HPDE6-E6E7 (cell line): ENCODE measurements at regions not wholly inside any gene's neighbourhood (a gene's known extent, or its start where the extent isn't known, plus 50 kb on each side); places are given as distances from the start of the nearest gene placed in this dataset.
A peak's percentile ranks its signal among the peaks of the same experiment; 100 is the strongest.
"Not testable (repeated sequence)": the region's sequence is repeated elsewhere in the genome, so short reads cannot be mapped to it uniquely, and the experiment has no call there.

Source experiments
- DNase-seq: peaks from one replicate; pipeline ENCODE4 v3.0.0; 2011; ENCODE audit warnings: missing footprints; ENCODE audit errors: extremely low spot score

DNA sequence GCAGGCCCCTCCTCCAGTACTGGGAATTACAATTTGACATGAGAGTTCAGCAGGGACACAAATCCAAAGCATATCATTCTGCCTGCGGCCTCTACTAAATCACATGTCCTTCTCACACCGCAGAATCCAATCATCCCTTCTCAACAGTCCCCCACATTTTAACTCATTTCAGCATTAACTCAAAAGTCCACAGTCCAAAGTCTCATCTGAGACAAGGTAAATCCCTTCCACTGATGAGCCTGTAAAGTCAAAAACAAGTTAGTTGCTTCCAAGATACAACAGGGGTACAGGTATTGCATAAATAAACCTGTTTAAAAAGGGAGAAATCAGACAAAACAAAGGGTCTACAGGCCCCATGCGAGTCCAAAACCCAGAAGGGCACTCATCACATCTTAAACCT, 64.0 kb downstream of the EBNA1BP2 start:
- no peak for DNase-seq

- no peak for DNase-seq
Observed at GRCh38 chr1:43107664-43108063, 64.4 kb downstream of the EBNA1BP2 start.

GRCh38 chr1:43104027-43104763, 67.9 kb downstream of the EBNA1BP2 start:
- no peak for DNase-seq

DNA sequence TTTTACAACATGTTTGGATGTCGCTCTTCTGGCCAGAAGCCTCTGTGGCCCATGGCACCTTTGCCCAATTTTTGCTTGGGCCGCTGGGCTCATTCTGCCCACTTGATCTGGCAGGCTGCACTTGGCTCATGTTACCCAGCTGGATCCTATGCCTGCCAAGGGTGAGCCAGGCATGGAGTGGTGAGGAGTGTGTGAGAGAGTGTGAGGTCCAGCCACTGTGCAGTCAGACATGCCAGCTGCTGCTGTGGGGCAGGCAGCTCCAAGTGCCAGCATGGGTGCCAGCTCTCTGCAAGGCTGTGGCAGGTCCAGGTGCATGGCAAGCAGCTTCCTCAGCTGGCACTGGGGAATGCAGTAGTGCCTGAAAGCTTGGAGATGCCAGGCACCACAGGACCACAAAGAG, 71.0 kb downstream of the EBNA1BP2 start:
- no peak for DNase-seq

GRCh38 chr1:43098200-43098599, 73.9 kb downstream of the EBNA1BP2 start:
- no peak for DNase-seq

GRCh38 chr1:43096528-43096927, 75.6 kb downstream of the EBNA1BP2 start:
- DNase-seq: not testable (repeated sequence)

DNA sequence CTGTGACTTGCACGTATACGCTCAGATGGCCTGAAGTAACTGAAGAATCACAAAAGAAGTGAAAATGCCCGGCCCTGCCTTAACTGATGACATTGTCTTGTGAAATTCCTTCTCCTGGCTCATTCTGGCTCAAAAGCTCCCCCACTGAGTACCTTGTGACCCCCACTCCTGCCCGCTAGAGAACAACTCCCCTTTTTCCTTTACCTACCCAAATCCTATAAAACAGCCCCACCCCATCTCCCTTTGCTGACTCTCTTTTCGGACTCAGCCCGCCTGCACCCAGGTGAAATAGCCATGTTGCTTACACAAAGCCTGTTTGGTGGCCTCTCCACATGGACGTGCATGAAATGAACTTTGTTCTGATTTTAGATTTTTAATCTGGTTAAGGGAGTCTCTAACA, 81.3 kb downstream of the EBNA1BP2 start:
- not testable (repeated sequence) for DNase-seq

GRCh38 chr1:43090157-43090556, 81.9 kb downstream of the EBNA1BP2 start:
- not testable (repeated sequence) for DNase-seq

DNA sequence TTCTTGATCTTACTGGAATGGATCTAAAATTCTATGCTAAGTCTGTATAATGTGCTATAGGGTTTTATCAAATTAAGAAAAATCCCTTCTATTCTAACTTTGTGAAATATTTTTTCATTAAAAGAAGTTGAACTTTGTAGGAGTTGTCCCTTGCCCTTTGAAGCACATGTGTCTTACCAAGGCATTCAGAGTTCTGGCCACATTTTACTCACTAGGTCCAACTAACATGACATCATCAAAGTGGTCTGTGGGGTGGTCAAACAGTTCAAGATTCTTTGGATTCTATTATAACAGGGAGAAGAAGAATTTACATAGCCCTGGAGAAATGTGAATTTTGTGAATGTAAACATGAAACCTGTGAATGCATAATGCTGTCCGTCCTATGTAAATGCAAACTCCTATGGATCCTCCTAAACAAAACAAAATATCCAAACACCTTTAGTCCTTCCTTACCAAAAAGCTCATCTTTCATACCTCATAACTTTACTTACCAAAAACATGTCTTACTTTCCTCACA, 88.7 kb downstream of the EBNA1BP2 start:
- DNase-seq: no peak

- no peak for DNase-seq
Observed at GRCh38 chr1:43082740-43083139, 89.3 kb downstream of the EBNA1BP2 start.

DNA sequence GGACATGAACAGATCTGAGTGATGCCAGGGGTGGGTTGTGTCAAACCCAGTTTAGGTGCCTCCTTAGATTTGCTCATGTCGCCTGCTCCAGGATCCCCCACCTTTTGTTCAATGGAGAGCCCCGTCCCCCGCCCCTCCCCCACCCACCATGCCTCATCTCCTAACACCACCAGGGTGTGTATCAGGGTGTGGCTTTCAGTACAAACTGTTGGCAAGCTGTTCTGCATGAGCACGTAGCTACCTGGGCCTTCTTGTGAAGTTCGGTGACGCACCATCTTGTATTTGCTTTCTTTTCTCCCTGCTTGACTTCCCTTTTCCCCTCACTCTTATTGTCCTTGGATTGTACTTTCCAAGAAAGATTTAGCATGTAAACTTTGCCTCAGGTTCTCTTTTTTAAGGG, 94.8 kb downstream of the EBNA1BP2 start:
- DNase-seq: no peak

GRCh38 chr1:43074709-43075108, 97.4 kb downstream of the EBNA1BP2 start:
- no peak for DNase-seq

GRCh38 chr1:43074244-43074643, 97.8 kb downstream of the EBNA1BP2 start:
- no peak for DNase-seq

DNA sequence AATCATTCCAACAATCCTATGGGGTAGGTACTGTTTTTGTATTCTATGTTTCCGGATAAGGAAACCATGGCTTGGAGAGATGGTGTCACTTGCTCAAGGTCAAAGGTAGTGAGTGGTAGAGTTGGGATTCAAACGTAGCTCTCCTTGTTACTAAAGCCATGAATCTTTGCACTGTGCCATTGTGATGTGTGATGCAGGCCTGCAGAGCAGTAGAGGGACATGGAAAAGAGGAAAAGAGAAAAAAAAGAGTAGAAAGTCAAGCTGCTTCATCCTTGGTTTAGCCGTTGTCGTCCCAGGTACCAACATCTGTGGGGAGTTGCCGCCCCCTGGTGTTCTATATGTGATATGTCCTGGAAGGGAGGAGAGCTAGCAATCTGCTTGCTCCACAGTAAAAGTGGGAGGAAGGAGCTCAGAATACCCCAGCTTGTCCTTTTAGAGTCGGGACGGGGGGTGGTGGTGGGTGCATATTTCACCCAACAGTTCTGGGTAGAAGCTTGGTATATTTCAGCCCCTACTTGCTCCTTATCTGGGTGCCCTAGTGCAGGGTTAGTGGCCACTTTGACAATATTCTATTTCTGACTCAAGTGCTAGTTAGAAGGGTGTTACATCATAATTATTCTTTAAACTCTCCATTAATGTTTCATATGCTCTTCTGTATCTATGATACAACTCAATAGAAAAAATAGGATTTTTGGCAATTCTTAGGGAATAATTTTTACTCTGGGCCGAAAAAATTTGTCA, 98.4 kb downstream of the EBNA1BP2 start:
- DNase-seq: peak; percentile 57

DNA sequence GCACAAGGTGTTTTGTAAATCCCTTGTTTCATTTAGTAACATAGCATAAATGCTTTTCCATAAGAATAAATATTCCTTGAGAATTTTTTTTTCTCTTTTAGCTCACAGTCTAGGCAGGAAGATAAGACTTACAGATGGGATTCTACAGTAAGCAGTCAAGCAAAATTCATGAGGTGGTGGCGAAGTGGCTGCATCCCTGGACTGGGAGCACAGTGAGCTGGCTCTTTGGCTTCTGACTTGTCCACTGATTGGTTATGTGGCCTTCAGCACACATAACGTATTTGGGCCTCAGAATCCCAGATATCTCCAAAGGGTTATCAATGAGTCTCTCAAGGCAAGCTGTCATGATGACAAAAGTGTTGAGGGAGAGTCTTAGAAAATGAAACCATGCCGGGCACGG, 99.8 kb downstream of the EBNA1BP2 start:
- no peak for DNase-seq

DNA sequence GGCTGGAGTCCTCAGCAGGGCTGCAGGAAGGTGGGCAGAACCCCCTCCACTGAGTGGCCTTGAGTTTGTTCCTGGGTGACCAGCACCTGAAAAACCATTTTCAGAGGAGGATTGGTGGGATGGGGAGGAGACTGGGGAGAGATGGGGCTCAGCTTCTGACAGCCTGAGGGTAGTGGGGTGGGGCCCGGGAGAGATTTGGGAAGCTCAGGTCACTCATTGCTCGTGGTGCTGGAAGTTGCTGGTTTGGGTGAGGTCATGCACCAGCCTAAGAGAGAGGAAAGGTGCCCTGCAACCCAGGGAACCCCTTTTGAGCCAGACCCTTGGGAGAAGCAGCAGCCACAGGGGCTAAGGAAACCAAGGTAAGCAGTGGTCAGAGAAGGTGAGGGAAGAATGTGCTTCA, 100.8 kb downstream of the EBNA1BP2 start:
- no peak for DNase-seq

- no peak for DNase-seq
Observed at GRCh38 chr1:43069461-43070050, 102.5 kb downstream of the EBNA1BP2 start.

- no peak for DNase-seq
Observed at GRCh38 chr1:43068911-43069310, 103.2 kb downstream of the EBNA1BP2 start.

DNA sequence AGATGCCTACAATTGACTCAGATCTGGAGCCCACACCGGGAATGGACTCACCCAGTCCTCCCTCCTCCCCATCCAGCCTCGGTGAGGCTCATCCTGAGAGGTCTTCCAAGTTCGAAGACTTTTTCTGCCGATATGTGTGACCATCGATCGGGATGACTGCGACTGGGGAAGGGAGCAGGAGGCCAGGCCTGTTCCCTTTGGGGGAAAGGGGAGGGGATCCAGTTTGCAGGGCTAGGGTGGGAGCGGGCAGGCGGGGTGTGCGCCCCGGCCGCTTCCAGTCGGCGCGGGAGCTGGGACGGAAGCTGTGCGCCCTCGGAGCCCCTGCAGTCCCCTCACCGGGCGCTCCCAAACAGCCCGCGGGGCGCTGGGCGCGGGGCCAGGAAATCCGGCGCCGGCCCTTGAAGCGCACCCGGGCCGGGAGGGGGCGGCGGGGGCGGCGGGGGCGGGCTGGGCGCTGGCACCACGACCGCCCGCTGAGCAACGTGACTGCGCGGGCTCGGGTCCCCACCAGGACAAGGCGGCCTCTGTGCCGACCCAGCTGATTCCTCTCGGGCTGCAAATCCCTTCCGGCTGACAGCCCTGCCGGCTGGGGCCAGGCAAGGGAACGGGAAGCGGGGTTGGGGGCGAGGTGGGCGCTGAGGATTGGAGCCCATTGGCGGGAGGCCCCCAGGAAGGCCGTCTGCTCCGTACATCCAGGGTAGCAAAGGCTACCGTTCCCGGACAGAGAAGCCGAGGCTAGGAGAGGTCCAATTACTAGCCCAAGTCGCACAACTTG, 103.9 kb downstream of the EBNA1BP2 start:
- no peak for DNase-seq

GRCh38 chr1:43067233-43067745, 104.8 kb downstream of the EBNA1BP2 start:
- no peak for DNase-seq

GRCh38 chr1:43066578-43066977, 105.5 kb downstream of the EBNA1BP2 start:
- no peak for DNase-seq
